K562 (cell line): ENCODE measurements at regions not wholly inside any gene's neighbourhood (a gene's known extent, or its start where the extent isn't known, plus 50 kb on each side); places are given as distances from the start of the nearest gene placed in this dataset.

Experiments used
- ATAC-seq: fragments of 200-7000 bp; cut with Tn5 transposase; 3 replicates; pipeline ENCODE4 v1.9.1; 2020; ENCODE audit warnings: moderate library complexity
- BruUV-seq: library from RNA; stranded (reverse); fragments of 400-500 nt; replicated peaks from 2 replicates; lab custom pipeline; 2021; lab: Mats Ljungman, UMichigan
- CTCF ChIA-PET: fragments of 300-600 bp; formaldehyde crosslinking; extraction: SDS; loops from one replicate; lab custom pipeline; 2021; ENCODE audit warnings: low intra/inter-chr PET ratio; lab: Yijun Ruan, JAX
- POLR2A ChIA-PET: fragments of 300-600, 350-650 bp; sonication (Branson Sonifier 250); formaldehyde crosslinking; extraction: SDS; loops from one replicate; lab custom pipeline; 2021; ENCODE audit warnings: antibody characterized with exemption, inconsistent platforms; lab: Yijun Ruan, JAX
- DNase-seq, 4 experiments: peaks; one replicate each; pipeline versions ENCODE4 v3.0.0 to v3.0.0-alpha.2; 2011 to 2018; ENCODE audit warnings: low spot score in 3 of 4, mixed read lengths in 3 of 4; ENCODE audit errors: extremely low read depth in 1 of 4
- FAIRE-seq: peaks from 2 replicates; lab custom pipeline; 2011; peaks lifted over from hg19 to GRCh38; lab: Jason Lieb, UNC
- H2AFZ ChIP-seq: 2 replicates; pipeline ENCODE4 v1.6.0; 2011; ENCODE audit warnings: low read depth, low read length, control low read depth, inconsistent platforms
- H3K27ac ChIP-seq: fragments of 200-600 bp; 3 replicates; pipeline ENCODE4 v1.8.0; 2011; ENCODE audit warnings: low read depth, mild to moderate bottlenecking, control low read depth, inconsistent platforms, low read length, moderate library complexity, mixed read lengths; ENCODE audit errors: extremely low read depth
- H3K27me3 ChIP-seq, 2 experiments: fragments of 300-600 bp in 1 of 2; 2 replicates in 1 of 2; 3 replicates in 1 of 2; pipeline versions ENCODE4 v1.6.0 to v1.8.0; 2011; ENCODE audit warnings: inconsistent platforms in 2 of 2, low read length in 2 of 2, mild to moderate bottlenecking in 1 of 2, mixed read lengths in 1 of 2, moderate library complexity in 1 of 2; ENCODE audit not compliant: control insufficient read depth in 2 of 2, insufficient read depth in 2 of 2
- H3K36me3 ChIP-seq: fragments of 300-600 bp; 3 replicates; pipeline ENCODE4 v1.8.0; 2011; ENCODE audit warnings: mild to moderate bottlenecking, low read length, inconsistent platforms; ENCODE audit not compliant: control insufficient read depth, insufficient read depth
- H3K4me1 ChIP-seq, 2 experiments: fragments of 200-600 bp in 1 of 2; replicated peaks in 1 of 2; 2 replicates in 1 of 2; 3 replicates in 1 of 2; pipeline versions ENCODE4 v1.5.1 to v1.8.0; 2011; ENCODE audit warnings: inconsistent platforms in 2 of 2, low read length in 2 of 2, mild to moderate bottlenecking in 1 of 2, mixed read lengths in 1 of 2, moderate library complexity in 1 of 2; ENCODE audit not compliant: control insufficient read depth in 2 of 2, insufficient read depth in 2 of 2
- H3K4me2 ChIP-seq: 2 replicates; pipeline ENCODE4 v1.6.1; 2011; ENCODE audit warnings: low read length, control low read depth, inconsistent platforms, mixed read lengths; ENCODE audit not compliant: insufficient read depth
- H3K4me3 ChIP-seq: fragments of 200-600 bp; sonication (generic), shearing (Covaris generic); 2 replicates; pipeline ENCODE4 v1.5.1; 2016; ENCODE audit warnings: control low read depth, inconsistent platforms
- H3K79me2 ChIP-seq: fragments of 200-600 bp; 3 replicates; pipeline ENCODE4 v1.8.0; 2011; ENCODE audit warnings: low read length, inconsistent platforms; ENCODE audit not compliant: control insufficient read depth, insufficient read depth
- H3K9ac ChIP-seq, 2 experiments: 2 replicates each; pipeline versions ENCODE4 v1.6.0 to v1.6.1; 2011; ENCODE audit warnings: low read depth in 2 of 2, low read length in 2 of 2, control low read depth in 1 of 2, inconsistent platforms in 1 of 2, mild to moderate bottlenecking in 1 of 2, mixed read lengths in 1 of 2; ENCODE audit not compliant: insufficient read depth in 1 of 2
- H3K9me1 ChIP-seq: one replicate; pipeline ENCODE4 v1.6.0; 2011; ENCODE audit warnings: inconsistent platforms, mild to moderate bottlenecking, low read length, moderate library complexity; ENCODE audit not compliant: control insufficient read depth, insufficient read depth
- H3K9me3 ChIP-seq: replicated peaks from 2 replicates; pipeline ENCODE4 v1.5.1; 2011; ENCODE audit warnings: low read depth, low read length, inconsistent platforms; ENCODE audit not compliant: control insufficient read depth, insufficient read depth
- H4K20me1 ChIP-seq: replicated peaks from 2 replicates; pipeline ENCODE4 v1.6.1; 2011; ENCODE audit warnings: low read length, inconsistent platforms, mixed read lengths; ENCODE audit not compliant: control insufficient read depth, insufficient read depth
- E2F1 ChIP-seq: sonication (generic); formaldehyde crosslinking; IDR thresholded peaks from 2 replicates; pipeline ENCODE4 v1.8.1; 2023; ENCODE audit warnings: mild to moderate bottlenecking, missing genetic modification reagents, moderate library complexity
- ELK1 ChIP-seq: sonication (generic); formaldehyde crosslinking; IDR thresholded peaks from 2 replicates; pipeline ENCODE4 v1.8.1; 2022; ENCODE audit warnings: missing genetic modification reagents
- HDGF ChIP-seq: fragments of 450-650 bp; IDR thresholded peaks from 2 replicates; pipeline ENCODE4 v1.6.1; 2016
- IRF2 ChIP-seq: sonication (generic); formaldehyde crosslinking; IDR thresholded peaks from 2 replicates; pipeline ENCODE4 v1.8.1; 2022; ENCODE audit warnings: mild to moderate bottlenecking, missing genetic modification reagents
- KHSRP ChIP-seq: fragments of 450-650 bp; IDR thresholded peaks from 2 replicates; pipeline ENCODE4 v1.6.1; 2017
- MCM3 ChIP-seq: fragments of 450-650 bp; IDR thresholded peaks from 2 replicates; pipeline ENCODE4 v1.6.1; 2016
- MTA2 ChIP-seq: fragments of 450-650 bp; IDR thresholded peaks from 2 replicates; pipeline ENCODE4 v1.6.1; 2016; ENCODE audit warnings: low read depth
- PCBP1 ChIP-seq: fragments of 200-400 bp; formaldehyde crosslinking; IDR thresholded peaks from 2 replicates; pipeline ENCODE4 v1.6.1; 2018; ENCODE audit warnings: mild to moderate bottlenecking, low read depth, low read length; ENCODE audit not compliant: poor library complexity, severe bottlenecking
- PPARD ChIP-seq: fragments of 250-450 bp; sonication (Bioruptor Pico); IDR thresholded peaks from 2 replicates; pipeline ENCODE4 v1.8.0; 2022; ENCODE audit warnings: inconsistent platforms, mild to moderate bottlenecking, moderate library complexity
- PTTG1 ChIP-seq: fragments of 450-650 bp; IDR thresholded peaks from 2 replicates; pipeline ENCODE4 v1.6.1; 2016; ENCODE audit warnings: low read depth, mild to moderate bottlenecking, missing genetic modification characterization, missing compliant biosample characterization
- RBBP5 ChIP-seq: fragments of 200-600 bp; sonication (generic); IDR thresholded peaks from 2 replicates; pipeline ENCODE4 v1.6.1; 2012; ENCODE audit warnings: borderline replicate concordance, mild to moderate bottlenecking, low read length, control low read depth, inconsistent platforms; ENCODE audit not compliant: insufficient read depth, poor library complexity, severe bottlenecking
- THAP7 ChIP-seq: fragments of 250-450 bp; sonication (Bioruptor Pico); IDR thresholded peaks from 2 replicates; pipeline ENCODE4 v1.5.0; 2021
- ZFX ChIP-seq: sonication (generic); formaldehyde crosslinking; IDR thresholded peaks from 2 replicates; pipeline ENCODE4 v1.8.0; 2022; ENCODE audit warnings: mild to moderate bottlenecking, missing genetic modification reagents, moderate library complexity
- ZKSCAN1 ChIP-seq: fragments of 150-350 bp; IDR thresholded peaks from 2 replicates; pipeline ENCODE4 v1.6.1; 2016; ENCODE audit warnings: low read depth, low read length
- ZNF592 ChIP-seq: fragments of 450-650 bp; IDR thresholded peaks from 2 replicates; pipeline ENCODE4 v1.6.1; 2017; ENCODE audit warnings: antibody characterized with exemption, mild to moderate bottlenecking
- WGBS: fragments of 100-300 bp; shearing (Covaris generic); methylation state at CpG from one replicate; pipeline ENCODE4 v1.1.6; 2016; ENCODE audit warnings: low coverage, mixed read lengths; ENCODE audit not compliant: insufficient coverage; ENCODE audit errors: missing lambda C conversion rate; 5-methylcytosine and 5-hydroxymethylcytosine counted together
- in situ Hi-C: fragments of 300-500 bp; cut with MboI; formaldehyde crosslinking; loops from 4 replicates; pipeline ENCODE4 v1.15.0; 2018; ENCODE audit warnings: inconsistent platforms, mixed read lengths
- intact Hi-C: fragments of 100-400 bp; cut with micrococcal nuclease; formaldehyde crosslinking; loops from 2 replicates; pipeline ENCODE4 v1.14.2; 2022

- intact Hi-C loops: loop anchor here (1.0 to 10.0 kb wide), 2 partner anchors 46 to 562 kb away; no protein-coding TSS in a partner anchor
- ChIA-PET POLR2A (interaction anchor here (0.8 kb wide), 1 partner anchor 103 kb away, joined by 4 read pairs; no protein-coding TSS in a partner anchor), CTCF (interaction anchor here (0.6 to 1.1 kb wide), 4 partner anchors 42 to 494 kb away, joined by 3 to 4 read pairs (median 3); no protein-coding TSS in a partner anchor)
- no peak overlapping the region for H3K27ac ChIP-seq
- H3K4me1 ChIP-seq: no peaks in the 10 kb centered on the region
- H3K9me3 ChIP-seq: no peaks in the 10 kb centered on the region
- no peaks in the 10 kb centered on the region for H3K9me1 ChIP-seq
- no peak overlapping the region for H3K9ac ChIP-seq
- no TSS peak for BruUV-seq
- peaks cover 4 to 52% of the 10 kb centered on the region in 2 experiments for H3K27me3 ChIP-seq
- peaks cover 6% of the 10 kb centered on the region for H4K20me1 ChIP-seq
- FAIRE-seq: no peak
- DNase-seq: no peak
- no peak for ATAC-seq
- in situ Hi-C loops: no loop called here
- H2AFZ ChIP-seq: no peak overlapping the region
- no peaks in the 10 kb centered on the region for H3K79me2 ChIP-seq
- H3K4me3 ChIP-seq: no peak overlapping the region
- no peak overlapping the region for H3K4me2 ChIP-seq
- H3K36me3 ChIP-seq: no peaks in the 10 kb centered on the region
- WGBS: 5% methylated on average over 15 of the region's 15 CpGs
- TF ChIP-seq KHSRP (no peak), THAP7 (no peak), PPARD (CRISPR knock-in tag) (no peak), IRF2 (CRISPR knock-in tag) (no peak), PTTG1 (tag) (no peak), RBBP5 (no peak), E2F1 (CRISPR knock-in tag) (no peak), PCBP1 (no peak), HDGF (no peak), ZFX (CRISPR knock-in tag) (no peak), ELK1 (no peak), ZKSCAN1 (no peak), MCM3 (no peak), ZNF592 (no peak), MTA2 (no peak)
Measured at GRCh38 chr4:153082322-153083301, 121.6 kb upstream of the TRIM2 start.
